Activated CD8-positive, alpha-beta T cell treated with anti-CD3 and anti-CD28 coated beads for 36 hours (primary cell): ENCODE measurements at regions not wholly inside any gene's neighbourhood (a gene's known extent, or its start where the extent isn't known, plus 50 kb on each side); places are given as distances from the start of the nearest gene placed in this dataset.
"Not testable (repeated sequence)": the region's sequence is repeated elsewhere in the genome, so short reads cannot be mapped to it uniquely, and the experiment has no call there.

Source experiments
- ATAC-seq: fragments of 200-7000 bp; cut with Tn5 transposase; one replicate; pipeline ENCODE4 v1.10.0; 2021; ENCODE audit warnings: mild to moderate bottlenecking, moderate library complexity
- CTCF ChIA-PET: fragments of 350-600 bp; sonication (Branson Sonifier 250); formaldehyde crosslinking; loops from one replicate; lab custom pipeline; 2021; ENCODE audit warnings: antibody characterized with exemption; lab: Charles Lee
- POLR2A ChIA-PET: fragments of 350-600 bp; sonication (Branson Sonifier 250); formaldehyde crosslinking; loops from one replicate; lab custom pipeline; 2021; ENCODE audit warnings: antibody characterized with exemption; lab: Charles Lee
- DNase-seq: peaks from one replicate; pipeline ENCODE4 v3.0.0-alpha.2; 2020
- H3K27ac Mint-ChIP-seq: one replicate; pipeline ENCODE4 v1.8.0; 2021; ENCODE audit warnings: mild to moderate bottlenecking, mixed read lengths
- H3K27me3 Mint-ChIP-seq: one replicate; pipeline ENCODE4 v1.8.0; 2021; ENCODE audit warnings: mixed read lengths
- H3K36me3 Mint-ChIP-seq: one replicate; pipeline ENCODE4 v1.8.0; 2021; ENCODE audit warnings: low read depth, mixed read lengths
- H3K4me1 Mint-ChIP-seq: one replicate; pipeline ENCODE4 v1.8.0; 2021; ENCODE audit warnings: low read depth, mixed read lengths
- H3K4me3 Mint-ChIP-seq: one replicate; pipeline ENCODE4 v1.8.0; 2021; ENCODE audit warnings: mild to moderate bottlenecking, moderate library complexity, mixed read lengths
- H3K9me3 Mint-ChIP-seq: one replicate; pipeline ENCODE4 v1.8.0; 2021; ENCODE audit warnings: mixed read lengths
- CTCF ChIP-seq: fragments of 200-600 bp; IDR thresholded peaks from one replicate; pipeline ENCODE4 v1.8.0; 2022; ENCODE audit warnings: antibody characterized with exemption, mild to moderate bottlenecking
- intact Hi-C: fragments of 100-400 bp; cut with micrococcal nuclease; formaldehyde crosslinking; loops from one replicate; pipeline ENCODE4 v1.10.0; 2022

- H3K9me3 Mint-ChIP-seq = peaks cover 6% of the 10 kb centered on the region
- no peak for TF ChIP-seq CTCF
- no peaks in the 10 kb centered on the region for H3K27me3 Mint-ChIP-seq
- ChIA-PET CTCF (interaction anchor here (1.4 kb wide), 1 partner anchor 11 kb away, joined by 5 read pairs; no protein-coding TSS in a partner anchor), POLR2A (interaction anchor here (1.1 kb wide), 1 partner anchor 352 kb away, joined by 3 read pairs; no protein-coding TSS in a partner anchor)
- DNase-seq (no peak), ATAC-seq (no peak)
- no peak overlapping the region for H3K27ac Mint-ChIP-seq
- H3K4me1 Mint-ChIP-seq = peaks cover 8% of the 10 kb centered on the region
- peaks cover 10% of the 10 kb centered on the region for H3K36me3 Mint-ChIP-seq
- no peak overlapping the region for H3K4me3 Mint-ChIP-seq
- intact Hi-C loops = no loop called here
Measured at GRCh38 chr12:46538976-46539375, 166.4 kb upstream of the SLC38A2 start.

GRCh38 chr12:46537387-46537955 is 164.9 kb upstream of the SLC38A2 start:
- TF ChIP-seq CTCF = no peak
- ATAC-seq (no peak), DNase-seq (no peak)
- POLR2A ChIA-PET = interaction anchor here (1.0 kb wide), 1 partner anchor 9 kb away, joined by 4 read pairs; no protein-coding TSS in a partner anchor
- CTCF ChIA-PET = no interaction called here
- H3K4me1 Mint-ChIP-seq = peaks cover 8% of the 10 kb centered on the region
- H3K4me3 Mint-ChIP-seq = no peak overlapping the region
- peaks cover 6% of the 10 kb centered on the region for H3K9me3 Mint-ChIP-seq
- peaks cover 8% of the 10 kb centered on the region for H3K36me3 Mint-ChIP-seq
- no peaks in the 10 kb centered on the region for H3K27me3 Mint-ChIP-seq
- no peak overlapping the region for H3K27ac Mint-ChIP-seq
- intact Hi-C loops = no loop called here

- peak overlapping the region; percentile 18 for H3K27ac Mint-ChIP-seq
- H3K36me3 Mint-ChIP-seq, H3K4me1 Mint-ChIP-seq, H3K4me3 Mint-ChIP-seq, DNase-seq, POLR2A ChIA-PET, H3K27me3 Mint-ChIP-seq, intact Hi-C loops, CTCF ChIA-PET, H3K9me3 Mint-ChIP-seq: not testable (repeated sequence)
- ATAC-seq = peak; percentile 17
Measured at GRCh38 chr12:46536316-46536715, 163.7 kb upstream of the SLC38A2 start.

- TF ChIP-seq CTCF = no peak
- intact Hi-C loops = no loop called here
- ChIA-PET POLR2A (no interaction called here), CTCF (no interaction called here)
- H3K4me1 Mint-ChIP-seq = peaks cover 8% of the 10 kb centered on the region
- H3K36me3 Mint-ChIP-seq = peaks cover 5% of the 10 kb centered on the region
- no peaks in the 10 kb centered on the region for H3K27me3 Mint-ChIP-seq
- ATAC-seq (no peak), DNase-seq (no peak)
- no peak overlapping the region for H3K4me3 Mint-ChIP-seq
- H3K27ac Mint-ChIP-seq = no peak overlapping the region
- peaks cover 3% of the 10 kb centered on the region for H3K9me3 Mint-ChIP-seq
Measured at GRCh38 chr12:46535907-46536306, 163.3 kb upstream of the SLC38A2 start.

GRCh38 chr12:46535376-46535775 is 162.8 kb upstream of the SLC38A2 start:
- no peak for ATAC-seq
- CTCF ChIA-PET = no interaction called here
- peaks cover 3% of the 10 kb centered on the region for H3K9me3 Mint-ChIP-seq
- H3K4me1 Mint-ChIP-seq = peaks cover 8% of the 10 kb centered on the region
- peaks cover 5% of the 10 kb centered on the region for H3K36me3 Mint-ChIP-seq
- no peak overlapping the region for H3K27ac Mint-ChIP-seq
- POLR2A ChIA-PET = no interaction called here
- no peak for DNase-seq
- no peaks in the 10 kb centered on the region for H3K27me3 Mint-ChIP-seq
- intact Hi-C loops = no loop called here
- TF ChIP-seq CTCF = no peak
- no peak overlapping the region for H3K4me3 Mint-ChIP-seq
